ENCODE measurements at regions not wholly inside any gene's neighbourhood (a gene's known extent, or its start where the extent isn't known, plus 50 kb on each side); places are given as distances from the start of the nearest gene placed in this dataset.

GRCh38 chr9:129273941-129274684 is 96.1 kb upstream of the IER5L start:
- no peak for DNase-seq

GRCh38 chr9:129273136-129273895 is 95.3 kb upstream of the IER5L start:
- no peak for DNase-seq

GRCh38 chr9:129272348-129273025 is 94.4 kb upstream of the IER5L start:
- no peak for DNase-seq

- DNase-seq, result no peak
Measured at GRCh38 chr9:129270903-129271431, 92.9 kb upstream of the IER5L start.

GRCh38 chr9:129270205-129270604 is 92.1 kb upstream of the IER5L start:
- no peak for DNase-seq

GRCh38 chr9:129267141-129267540 is 89.1 kb upstream of the IER5L start:
- no peak for DNase-seq

- DNase-seq, result no peak
Measured at GRCh38 chr9:129266536-129266935, 88.5 kb upstream of the IER5L start.

GRCh38 chr9:129264388-129264787 is 86.3 kb upstream of the IER5L start:
- DNase-seq, result no peak

GRCh38 chr9:129263836-129264235 is 85.8 kb upstream of the IER5L start:
- no peak for DNase-seq

- no peak for DNase-seq
Measured at GRCh38 chr9:129262261-129262660, 84.2 kb upstream of the IER5L start.

- DNase-seq, result no peak
Measured at GRCh38 chr9:129259375-129259774, 81.3 kb upstream of the IER5L start.

GRCh38 chr9:129258823-129259301 is 80.8 kb upstream of the IER5L start:
- no peak for DNase-seq

- DNase-seq, result peak; percentile 94
Measured at GRCh38 chr9:129258124-129258822, 80.2 kb upstream of the IER5L start.

GRCh38 chr9:129256959-129257713 is 79.1 kb upstream of the IER5L start:
- no peak for DNase-seq

- DNase-seq, result no peak
Measured at GRCh38 chr9:129254566-129255287, 76.7 kb upstream of the IER5L start.

- no peak for DNase-seq
Measured at GRCh38 chr9:129253803-129254381, 75.8 kb upstream of the IER5L start.

GRCh38 chr9:129252937-129253802 is 75.1 kb upstream of the IER5L start:
- no peak for DNase-seq

- no peak for DNase-seq
Measured at GRCh38 chr9:129250786-129251185, 72.7 kb upstream of the IER5L start.

GRCh38 chr9:129247285-129248153 is 69.5 kb upstream of the IER5L start:
- no peak for DNase-seq
